NCI-H2107 (cell line): ENCODE measurements at regions not wholly inside any gene's neighbourhood (a gene's known extent, or its start where the extent isn't known, plus 50 kb on each side); places are given as distances from the start of the nearest gene placed in this dataset.
"Not testable (repeated sequence)": the region's sequence is repeated elsewhere in the genome, so short reads cannot be mapped to it uniquely, and the experiment has no call there.

Source experiments
- DNase-seq: peaks from one replicate; lab custom pipeline; 2025; lab: John Stamatoyannopoulos, UW

GRCh38 chr9:95784318-95784717 lies 91.2 kb upstream of the ERCC6L2 start:
- no peak for DNase-seq

DNA sequence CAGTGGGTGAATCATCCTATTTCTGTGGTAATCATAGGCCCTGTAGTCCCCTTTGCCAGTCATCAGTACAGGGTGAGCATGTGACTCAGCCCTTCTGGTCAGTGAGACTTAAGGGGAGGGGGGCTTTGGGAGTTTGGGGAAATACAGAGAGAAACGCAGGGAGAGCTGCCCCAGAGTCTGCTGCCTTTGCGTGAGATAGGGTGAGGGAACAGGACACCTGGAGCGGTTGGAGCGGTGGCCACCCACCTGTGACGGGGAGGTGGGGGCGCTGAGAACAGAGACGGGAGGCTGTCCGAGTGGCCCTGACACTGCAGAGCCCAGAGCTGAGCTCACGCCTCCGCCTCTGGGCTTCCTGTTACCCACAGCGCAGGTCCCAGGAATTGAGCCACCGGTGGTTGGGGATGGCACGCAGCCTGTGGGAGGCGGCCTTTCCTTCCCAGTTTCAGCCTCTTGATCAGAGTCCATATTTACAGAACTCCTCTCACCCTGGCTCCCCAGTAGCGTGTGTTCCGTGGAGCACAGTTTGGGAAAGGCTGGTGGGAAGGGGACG lies 92.0 kb upstream of the ERCC6L2 start:
- DNase-seq: no peak

GRCh38 chr9:95780751-95781150 lies 94.7 kb upstream of the ERCC6L2 start:
- no peak for DNase-seq

DNA sequence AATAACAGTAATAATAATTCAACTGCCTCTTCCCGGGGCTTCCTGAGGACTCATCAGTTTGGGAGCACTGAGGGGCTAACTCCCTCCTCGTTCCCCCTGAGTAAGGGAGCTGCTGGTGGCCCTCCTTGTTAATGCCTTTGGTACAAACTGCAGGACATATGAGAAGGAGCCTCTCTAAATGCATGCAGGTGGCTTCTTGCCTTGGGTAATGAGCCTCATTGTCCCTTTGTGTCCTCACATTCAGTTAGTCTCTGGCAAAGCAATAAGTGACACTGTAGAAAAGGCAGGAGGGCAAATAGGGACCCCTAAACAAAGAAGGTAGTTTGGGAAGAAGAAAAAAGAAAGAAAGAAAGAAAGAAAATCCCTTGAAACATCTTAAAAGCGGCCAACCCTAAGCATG lies 95.4 kb upstream of the ERCC6L2 start:
- no peak for DNase-seq

- DNase-seq: not testable (repeated sequence)
Measured at GRCh38 chr9:95779597-95779996, 95.9 kb upstream of the ERCC6L2 start.

- no peak for DNase-seq
Measured at GRCh38 chr9:95778957-95779356, 96.5 kb upstream of the ERCC6L2 start.

GRCh38 chr9:95777136-95777535 lies 98.4 kb upstream of the ERCC6L2 start:
- no peak for DNase-seq

DNA sequence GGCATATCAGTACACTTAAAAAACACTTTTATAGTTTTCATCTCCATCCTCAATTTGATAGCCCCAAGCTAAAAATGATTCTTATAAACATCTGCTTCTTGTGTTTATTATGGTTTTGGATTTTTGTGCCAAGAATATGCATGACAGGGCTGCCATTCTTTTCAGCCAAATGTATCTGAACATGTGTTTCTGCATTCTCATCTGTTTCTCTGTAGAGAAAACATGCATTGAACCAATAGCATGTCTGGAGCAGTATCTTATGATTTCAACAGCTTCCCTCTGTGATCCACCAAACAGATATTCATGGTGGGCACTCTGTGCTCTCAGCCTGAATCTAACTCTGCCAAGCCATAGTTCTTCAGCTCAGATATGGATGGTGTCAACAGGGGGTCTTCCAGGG lies 99.3 kb upstream of the ERCC6L2 start:
- DNase-seq: no peak

DNA sequence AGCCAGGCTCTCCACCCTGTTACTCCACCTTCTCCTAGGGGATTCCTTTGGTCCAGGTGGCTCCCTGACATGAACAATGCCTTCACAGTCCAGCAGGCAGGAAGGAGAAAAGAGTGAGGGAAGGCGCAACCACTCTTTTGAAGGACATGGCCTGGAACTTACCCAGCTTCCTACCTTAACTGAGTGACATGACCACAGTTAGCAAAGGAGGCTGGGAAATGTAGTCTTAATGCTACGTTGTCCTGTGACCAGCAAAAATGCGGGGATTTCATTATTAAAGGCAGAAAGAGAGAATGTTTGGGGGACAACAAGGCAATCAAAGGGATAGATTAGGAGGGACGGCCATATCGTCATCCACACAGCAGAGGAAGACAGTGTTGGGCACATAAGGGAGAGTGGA lies 100.3 kb upstream of the ERCC6L2 start:
- no peak for DNase-seq

DNA sequence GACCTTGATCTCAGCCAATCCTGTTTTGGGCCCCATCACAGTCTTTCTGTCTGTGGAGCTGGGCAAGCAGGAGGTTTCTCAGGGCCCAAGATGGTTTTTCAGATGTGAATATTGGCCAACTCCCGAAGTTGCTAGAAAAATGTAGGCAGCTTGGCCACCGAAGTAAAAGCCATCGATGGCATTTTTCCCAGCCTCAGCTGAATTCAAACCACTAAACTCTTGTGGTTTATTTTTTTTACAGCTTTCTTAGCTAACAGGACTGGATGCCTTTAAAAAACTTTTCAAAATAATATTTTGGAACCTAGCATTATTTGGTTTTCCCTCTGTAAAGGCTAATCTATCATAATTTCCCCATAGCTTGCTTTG lies 102.5 kb upstream of the ERCC6L2 start:
- DNase-seq: no peak

DNA sequence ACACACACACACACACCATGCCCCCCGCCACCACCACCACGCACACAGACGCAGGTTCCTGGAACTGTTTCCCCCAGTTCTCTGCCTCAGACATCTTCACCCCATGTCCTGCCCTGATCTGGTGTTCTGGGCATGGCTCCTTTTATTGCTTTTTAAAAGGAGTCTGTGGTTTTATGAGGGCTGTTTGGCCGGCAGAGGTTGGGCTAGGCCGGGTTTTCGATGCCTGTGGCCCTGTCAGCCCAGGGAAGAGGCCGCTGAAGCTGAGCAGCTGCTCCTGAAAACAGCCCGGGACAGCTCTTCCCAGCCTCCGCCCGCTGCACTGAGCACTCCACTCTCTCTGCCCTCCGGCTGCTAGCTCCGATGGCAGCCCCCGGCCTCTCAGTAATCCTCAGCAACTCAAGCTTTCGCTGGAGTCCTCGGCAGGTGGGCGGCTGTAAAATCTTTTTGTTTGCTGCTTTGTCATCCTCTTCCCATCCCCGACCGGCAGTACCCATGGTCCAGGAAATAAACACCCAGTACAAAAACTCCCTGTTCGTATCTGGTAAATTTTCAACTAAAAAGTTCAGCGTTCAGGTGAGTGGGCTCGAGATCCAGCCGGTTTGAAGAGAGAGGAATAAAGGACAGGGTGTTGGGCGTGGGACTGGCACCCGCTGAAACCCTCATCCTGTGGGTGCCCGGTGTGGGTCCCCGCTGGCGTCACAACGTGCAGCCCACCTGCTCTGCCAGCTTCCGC lies 103.0 kb upstream of the ERCC6L2 start:
- no peak for DNase-seq

- DNase-seq: no peak
Measured at GRCh38 chr9:95771556-95772246, 103.8 kb upstream of the ERCC6L2 start.

DNA sequence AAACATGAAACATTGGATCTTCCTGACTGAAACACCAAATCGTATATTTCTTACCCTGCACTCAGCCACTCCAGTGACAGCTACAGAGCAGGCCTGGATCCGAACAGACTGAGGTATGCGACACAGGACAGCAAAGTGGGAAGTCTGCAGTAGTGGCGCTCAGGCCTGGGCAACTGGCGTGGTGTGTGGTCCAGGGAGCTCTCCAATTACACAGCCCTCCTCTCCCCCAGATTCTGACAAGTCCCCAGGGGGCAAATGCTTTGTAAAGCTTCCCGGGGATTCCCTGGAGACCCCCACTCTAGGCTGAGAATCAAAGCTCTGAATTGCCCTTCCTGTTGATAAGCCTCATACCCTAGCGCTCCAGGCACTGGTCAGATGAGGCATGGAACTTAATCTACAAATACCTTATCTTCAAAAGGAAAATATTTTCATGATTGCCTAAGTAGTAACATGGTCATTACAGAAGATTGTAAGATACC lies 104.8 kb upstream of the ERCC6L2 start:
- DNase-seq: no peak

DNA sequence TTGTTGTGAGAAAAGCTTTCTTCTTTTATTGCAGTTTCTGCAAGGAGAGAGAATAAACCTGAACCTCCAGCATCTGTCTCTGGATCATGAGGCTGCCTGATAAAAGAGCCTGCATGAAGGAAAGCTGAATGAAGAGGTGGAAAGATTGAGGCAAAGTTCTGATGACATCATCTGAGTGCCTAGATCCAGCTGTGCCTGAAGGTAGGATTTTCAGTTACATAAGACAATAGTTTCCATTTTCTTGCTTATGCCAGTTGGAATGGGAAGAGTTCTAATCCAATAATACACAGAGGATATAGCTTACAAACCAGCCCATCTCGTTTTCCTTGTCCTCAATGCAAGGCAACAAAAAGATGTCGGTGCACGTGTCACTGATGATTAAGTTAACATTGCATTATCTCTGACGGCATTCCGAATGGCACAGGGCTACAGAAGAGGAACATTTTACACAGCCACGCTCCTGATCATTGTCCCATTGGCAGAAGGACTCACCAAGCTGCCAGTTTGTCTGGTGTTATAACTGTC lies 105.5 kb upstream of the ERCC6L2 start:
- no peak for DNase-seq

- no peak for DNase-seq
Measured at GRCh38 chr9:95769473-95769872, 106.0 kb upstream of the ERCC6L2 start.

DNA sequence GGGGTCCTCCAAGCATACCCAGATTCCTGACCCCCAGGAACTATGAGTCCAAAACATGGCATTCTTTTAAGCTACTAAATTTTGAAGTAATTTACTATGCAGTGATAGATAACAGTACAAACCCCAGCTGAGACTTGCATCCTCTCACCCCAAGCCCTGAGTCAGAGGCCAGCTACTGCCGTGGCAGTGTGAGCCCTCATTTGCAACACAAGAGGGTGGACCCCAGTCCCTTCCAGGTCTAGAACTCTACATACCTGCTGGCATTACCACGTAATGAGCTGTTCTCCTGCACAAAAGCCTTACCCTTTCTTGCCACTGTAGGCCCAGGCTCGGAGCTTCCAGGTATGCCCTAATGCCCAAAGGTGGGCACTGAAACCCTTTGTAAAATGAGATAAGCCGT lies 108.6 kb upstream of the ERCC6L2 start:
- no peak for DNase-seq

GRCh38 chr9:95764533-95765319 lies 110.8 kb upstream of the ERCC6L2 start:
- DNase-seq: no peak

- no peak for DNase-seq
Measured at GRCh38 chr9:95763983-95764382, 111.5 kb upstream of the ERCC6L2 start.

- no peak for DNase-seq
Measured at GRCh38 chr9:95763006-95763405, 112.5 kb upstream of the ERCC6L2 start.

GRCh38 chr9:95762322-95762721 lies 113.2 kb upstream of the ERCC6L2 start:
- DNase-seq: no peak

DNA sequence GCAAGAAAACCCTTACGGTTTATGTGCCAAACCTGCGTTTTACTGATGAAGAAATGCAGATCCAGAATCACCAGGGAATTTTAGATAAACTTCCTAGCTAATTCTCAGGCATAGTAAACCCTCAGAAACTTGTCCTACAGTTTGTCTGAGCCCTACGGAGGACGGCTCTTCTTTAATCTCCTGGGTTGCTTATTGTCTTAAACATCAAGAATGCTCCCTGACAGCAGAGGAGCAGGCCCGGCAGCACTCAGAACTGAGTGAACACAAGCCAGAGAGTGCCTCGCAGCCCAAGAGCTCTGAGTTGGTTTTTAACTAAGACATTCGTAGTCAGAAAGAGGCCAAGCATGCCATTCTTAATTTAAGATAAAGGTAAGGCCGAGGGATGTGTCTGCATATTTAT lies 114.7 kb upstream of the ERCC6L2 start:
- DNase-seq: no peak

- DNase-seq: no peak
Measured at GRCh38 chr9:95757439-95757838, 118.1 kb upstream of the ERCC6L2 start.
